Neural cell (in vitro differentiated cells): ENCODE measurements at regions not wholly inside any gene's neighbourhood (a gene's known extent, or its start where the extent isn't known, plus 50 kb on each side); places are given as distances from the start of the nearest gene placed in this dataset.

ENCODE experiments used
- H2AFZ ChIP-seq: fragments of 200-600, 300-800 bp; sonication (generic), shearing (Covaris generic); 2 replicates; pipeline ENCODE4 v1.6.0; 2014; ENCODE audit warnings: low read depth, mild to moderate bottlenecking, antibody characterized with exemption, low read length, moderate library complexity
- H3F3A ChIP-seq: fragments of 200-600 bp; shearing (Covaris generic); 2 replicates; pipeline ENCODE4 v1.6.1; 2016; ENCODE audit warnings: mild to moderate bottlenecking, moderate library complexity, mixed read lengths, antibody characterized with exemption, low read length; ENCODE audit not compliant: insufficient read depth, poor library complexity, severe bottlenecking
- H3K27ac ChIP-seq: fragments of 200-600, 300-800 bp; sonication (generic), shearing (Covaris generic); 2 replicates; pipeline ENCODE4 v1.5.1; 2014; ENCODE audit warnings: mild to moderate bottlenecking, low read length, moderate library complexity
- H3K27me3 ChIP-seq: fragments of 300-800, 200-600 bp; sonication (generic), shearing (Covaris generic); 2 replicates; pipeline ENCODE4 v1.6.0; 2014; ENCODE audit warnings: mild to moderate bottlenecking, low read depth, low read length, moderate library complexity; ENCODE audit not compliant: insufficient read depth
- H3K36me3 ChIP-seq: fragments of 300-800, 200-600 bp; sonication (generic), shearing (Covaris generic); 2 replicates; pipeline ENCODE4 v1.5.1; 2014; ENCODE audit warnings: mild to moderate bottlenecking, antibody characterized with exemption, low read length, moderate library complexity; ENCODE audit not compliant: insufficient read depth
- H3K4me2 ChIP-seq: fragments of 300-800, 200-600 bp; sonication (generic), shearing (Covaris generic); 2 replicates; pipeline ENCODE4 v1.6.0; 2014; ENCODE audit warnings: mild to moderate bottlenecking, low read length
- H3K4me3 ChIP-seq: fragments of 300-800, 200-600 bp; sonication (generic), shearing (Covaris generic); 2 replicates; pipeline ENCODE4 v1.5.1; 2014; ENCODE audit warnings: mild to moderate bottlenecking, low read length, moderate library complexity
- H3K79me2 ChIP-seq: fragments of 200-600 bp; shearing (Covaris generic); replicated peaks from 2 replicates; pipeline ENCODE4 v1.6.0; 2014; ENCODE audit warnings: mild to moderate bottlenecking, low read length, moderate library complexity; ENCODE audit not compliant: insufficient read depth
- H3K9ac ChIP-seq: fragments of 300-800, 200-600 bp; sonication (generic), shearing (Covaris generic); 2 replicates; pipeline ENCODE4 v1.6.1; 2016; ENCODE audit warnings: mild to moderate bottlenecking, low read length, mixed read lengths
- H3K9me2 ChIP-seq: fragments of 200-600 bp; shearing (Covaris generic); 2 replicates; pipeline ENCODE4 v1.6.1; 2016; ENCODE audit warnings: mild to moderate bottlenecking, low read length, mixed read lengths; ENCODE audit not compliant: insufficient read depth
- H3K9me3 ChIP-seq: fragments of 200-600, 300-800 bp; sonication (generic), shearing (Covaris generic); 2 replicates; pipeline ENCODE4 v1.6.1; 2016; ENCODE audit warnings: mild to moderate bottlenecking, mixed run types, low read length, moderate library complexity, mixed read lengths
- H4K20me1 ChIP-seq: fragments of 200-600 bp; shearing (Covaris generic); 2 replicates; pipeline ENCODE4 v1.6.1; 2016; ENCODE audit warnings: mild to moderate bottlenecking, mixed run types; ENCODE audit not compliant: insufficient read depth
- CTCF ChIP-seq: fragments of 450-650 bp; IDR thresholded peaks from 2 replicates; pipeline ENCODE4 v1.5.1; 2014; ENCODE audit warnings: antibody characterized with exemption, mild to moderate bottlenecking, moderate library complexity; ENCODE audit not compliant: poor library complexity, severe bottlenecking
- EP300 ChIP-seq: fragments of 450-650 bp; conservative IDR thresholded peaks from 2 replicates; pipeline ENCODE4 v1.6.1; 2014; ENCODE audit warnings: antibody characterized with exemption, mild to moderate bottlenecking, moderate library complexity; ENCODE audit not compliant: poor library complexity, severe bottlenecking
- EZH2 ChIP-seq: fragments of 200-600, 300-800 bp; shearing (Covaris generic), sonication (generic); IDR thresholded peaks from 2 replicates; pipeline ENCODE4 v1.6.1; 2014; ENCODE audit warnings: antibody characterized with exemption, low read length, borderline replicate concordance, mild to moderate bottlenecking; ENCODE audit not compliant: insufficient read depth, poor library complexity, severe bottlenecking
- MXI1 ChIP-seq: fragments of 450-650 bp; conservative IDR thresholded peaks from 2 replicates; pipeline ENCODE4 v1.6.1; 2014; ENCODE audit warnings: antibody characterized with exemption, mild to moderate bottlenecking; ENCODE audit not compliant: poor library complexity, severe bottlenecking
- POLR2AphosphoS5 ChIP-seq: IDR thresholded peaks from 2 replicates; pipeline ENCODE4 v1.6.1; 2012
- RAD21 ChIP-seq: fragments of 450-650 bp; conservative IDR thresholded peaks from 2 replicates; pipeline ENCODE4 v1.6.1; 2014; ENCODE audit warnings: antibody characterized with exemption, mild to moderate bottlenecking, moderate library complexity
- REST ChIP-seq: IDR thresholded peaks from 2 replicates; pipeline ENCODE4 v1.6.1; 2012; ENCODE audit warnings: borderline replicate concordance
- SMC3 ChIP-seq: fragments of 450-650 bp; conservative IDR thresholded peaks from 2 replicates; pipeline ENCODE4 v1.6.1; 2014; ENCODE audit warnings: antibody characterized with exemption, mild to moderate bottlenecking, moderate library complexity; ENCODE audit not compliant: poor library complexity
- TAF1 ChIP-seq: IDR thresholded peaks from 2 replicates; pipeline ENCODE4 v1.6.1; 2012; ENCODE audit warnings: low read depth

GRCh38 chr7:31432176-31432575 is 81.7 kb upstream of the ITPRID1 start:
- Histone ChIP-seq H4K20me1 (no peaks in the 10 kb centered on the region), H3K27me3 (no peaks in the 10 kb centered on the region), H3K9me2 (no peaks in the 10 kb centered on the region), H3K4me2 (no peak overlapping the region), H3F3A (no peaks in the 10 kb centered on the region), H3K27ac (no peak overlapping the region), H3K9ac (no peak overlapping the region), H3K79me2 (no peaks in the 10 kb centered on the region), H2AFZ (no peak overlapping the region), H3K36me3 (no peaks in the 10 kb centered on the region), H3K9me3 (no peaks in the 10 kb centered on the region), H3K4me3 (no peak overlapping the region)
- TF ChIP-seq EZH2 = no peak
- no peak for TF ChIP-seq REST
- no peak for TF ChIP-seq EP300
- no peak for TF ChIP-seq POLR2AphosphoS5
- no peak for TF ChIP-seq CTCF
- TF ChIP-seq TAF1 = no peak
- TF ChIP-seq MXI1 = no peak
- TF ChIP-seq SMC3 = no peak
- TF ChIP-seq RAD21 = no peak

- H3K4me2 ChIP-seq = no peak overlapping the region
- no peak overlapping the region for H2AFZ ChIP-seq
- H3K36me3 ChIP-seq = no peaks in the 10 kb centered on the region
- no peaks in the 10 kb centered on the region for H3K79me2 ChIP-seq
- H3K9me3 ChIP-seq = no peaks in the 10 kb centered on the region
- H3F3A ChIP-seq = no peaks in the 10 kb centered on the region
- H3K9me2 ChIP-seq = no peaks in the 10 kb centered on the region
- H4K20me1 ChIP-seq = no peaks in the 10 kb centered on the region
- TF ChIP-seq EZH2 (no peak), REST (no peak), SMC3 (no peak), MXI1 (no peak), CTCF (no peak), RAD21 (no peak), POLR2AphosphoS5 (no peak), TAF1 (no peak), EP300 (no peak)
- H3K27me3 ChIP-seq = no peaks in the 10 kb centered on the region
- no peak overlapping the region for H3K27ac ChIP-seq
- no peak overlapping the region for H3K9ac ChIP-seq
- H3K4me3 ChIP-seq = no peak overlapping the region
These were observed 81.0 kb upstream of the ITPRID1 start for GRCh38 chr7:31432836-31433340.
